Neural cell (in vitro differentiated cells): ENCODE measurements at regions not wholly inside any gene's neighbourhood (a gene's known extent, or its start where the extent isn't known, plus 50 kb on each side); places are given as distances from the start of the nearest gene placed in this dataset.

Source experiments
- H2AFZ ChIP-seq: fragments of 200-600, 300-800 bp; sonication (generic), shearing (Covaris generic); 2 replicates; pipeline ENCODE4 v1.6.0; 2014; ENCODE audit warnings: low read depth, mild to moderate bottlenecking, antibody characterized with exemption, low read length, moderate library complexity
- H3F3A ChIP-seq: fragments of 200-600 bp; shearing (Covaris generic); 2 replicates; pipeline ENCODE4 v1.6.1; 2016; ENCODE audit warnings: mild to moderate bottlenecking, moderate library complexity, mixed read lengths, antibody characterized with exemption, low read length; ENCODE audit not compliant: insufficient read depth, poor library complexity, severe bottlenecking
- H3K27ac ChIP-seq: fragments of 200-600, 300-800 bp; sonication (generic), shearing (Covaris generic); 2 replicates; pipeline ENCODE4 v1.5.1; 2014; ENCODE audit warnings: mild to moderate bottlenecking, low read length, moderate library complexity
- H3K27me3 ChIP-seq: fragments of 300-800, 200-600 bp; sonication (generic), shearing (Covaris generic); 2 replicates; pipeline ENCODE4 v1.6.0; 2014; ENCODE audit warnings: mild to moderate bottlenecking, low read depth, low read length, moderate library complexity; ENCODE audit not compliant: insufficient read depth
- H3K36me3 ChIP-seq: fragments of 300-800, 200-600 bp; sonication (generic), shearing (Covaris generic); 2 replicates; pipeline ENCODE4 v1.5.1; 2014; ENCODE audit warnings: mild to moderate bottlenecking, antibody characterized with exemption, low read length, moderate library complexity; ENCODE audit not compliant: insufficient read depth
- H3K4me2 ChIP-seq: fragments of 300-800, 200-600 bp; sonication (generic), shearing (Covaris generic); 2 replicates; pipeline ENCODE4 v1.6.0; 2014; ENCODE audit warnings: mild to moderate bottlenecking, low read length
- H3K4me3 ChIP-seq: fragments of 300-800, 200-600 bp; sonication (generic), shearing (Covaris generic); 2 replicates; pipeline ENCODE4 v1.5.1; 2014; ENCODE audit warnings: mild to moderate bottlenecking, low read length, moderate library complexity
- H3K79me2 ChIP-seq: fragments of 200-600 bp; shearing (Covaris generic); replicated peaks from 2 replicates; pipeline ENCODE4 v1.6.0; 2014; ENCODE audit warnings: mild to moderate bottlenecking, low read length, moderate library complexity; ENCODE audit not compliant: insufficient read depth
- H3K9ac ChIP-seq: fragments of 300-800, 200-600 bp; sonication (generic), shearing (Covaris generic); 2 replicates; pipeline ENCODE4 v1.6.1; 2016; ENCODE audit warnings: mild to moderate bottlenecking, low read length, mixed read lengths
- H3K9me2 ChIP-seq: fragments of 200-600 bp; shearing (Covaris generic); 2 replicates; pipeline ENCODE4 v1.6.1; 2016; ENCODE audit warnings: mild to moderate bottlenecking, low read length, mixed read lengths; ENCODE audit not compliant: insufficient read depth
- H3K9me3 ChIP-seq: fragments of 200-600, 300-800 bp; sonication (generic), shearing (Covaris generic); 2 replicates; pipeline ENCODE4 v1.6.1; 2016; ENCODE audit warnings: mild to moderate bottlenecking, mixed run types, low read length, moderate library complexity, mixed read lengths
- H4K20me1 ChIP-seq: fragments of 200-600 bp; shearing (Covaris generic); 2 replicates; pipeline ENCODE4 v1.6.1; 2016; ENCODE audit warnings: mild to moderate bottlenecking, mixed run types; ENCODE audit not compliant: insufficient read depth
- EP300 ChIP-seq: fragments of 450-650 bp; conservative IDR thresholded peaks from 2 replicates; pipeline ENCODE4 v1.6.1; 2014; ENCODE audit warnings: antibody characterized with exemption, mild to moderate bottlenecking, moderate library complexity; ENCODE audit not compliant: poor library complexity, severe bottlenecking
- EZH2 ChIP-seq: fragments of 200-600, 300-800 bp; shearing (Covaris generic), sonication (generic); IDR thresholded peaks from 2 replicates; pipeline ENCODE4 v1.6.1; 2014; ENCODE audit warnings: antibody characterized with exemption, low read length, borderline replicate concordance, mild to moderate bottlenecking; ENCODE audit not compliant: insufficient read depth, poor library complexity, severe bottlenecking
- MXI1 ChIP-seq: fragments of 450-650 bp; conservative IDR thresholded peaks from 2 replicates; pipeline ENCODE4 v1.6.1; 2014; ENCODE audit warnings: antibody characterized with exemption, mild to moderate bottlenecking; ENCODE audit not compliant: poor library complexity, severe bottlenecking
- POLR2AphosphoS5 ChIP-seq: IDR thresholded peaks from 2 replicates; pipeline ENCODE4 v1.6.1; 2012
- RAD21 ChIP-seq: fragments of 450-650 bp; conservative IDR thresholded peaks from 2 replicates; pipeline ENCODE4 v1.6.1; 2014; ENCODE audit warnings: antibody characterized with exemption, mild to moderate bottlenecking, moderate library complexity
- SMC3 ChIP-seq: fragments of 450-650 bp; conservative IDR thresholded peaks from 2 replicates; pipeline ENCODE4 v1.6.1; 2014; ENCODE audit warnings: antibody characterized with exemption, mild to moderate bottlenecking, moderate library complexity; ENCODE audit not compliant: poor library complexity
- TAF1 ChIP-seq: IDR thresholded peaks from 2 replicates; pipeline ENCODE4 v1.6.1; 2012; ENCODE audit warnings: low read depth
- TF ChIP-seq, protein P1 (sequence below): IDR thresholded peaks from 2 replicates; pipeline ENCODE4 v1.6.1; 2012; ENCODE audit warnings: borderline replicate concordance
- TF ChIP-seq, protein P2 (sequence below): fragments of 450-650 bp; IDR thresholded peaks from 2 replicates; pipeline ENCODE4 v1.5.1; 2014; ENCODE audit warnings: antibody characterized with exemption, mild to moderate bottlenecking, moderate library complexity; ENCODE audit not compliant: poor library complexity, severe bottlenecking

DNA sequence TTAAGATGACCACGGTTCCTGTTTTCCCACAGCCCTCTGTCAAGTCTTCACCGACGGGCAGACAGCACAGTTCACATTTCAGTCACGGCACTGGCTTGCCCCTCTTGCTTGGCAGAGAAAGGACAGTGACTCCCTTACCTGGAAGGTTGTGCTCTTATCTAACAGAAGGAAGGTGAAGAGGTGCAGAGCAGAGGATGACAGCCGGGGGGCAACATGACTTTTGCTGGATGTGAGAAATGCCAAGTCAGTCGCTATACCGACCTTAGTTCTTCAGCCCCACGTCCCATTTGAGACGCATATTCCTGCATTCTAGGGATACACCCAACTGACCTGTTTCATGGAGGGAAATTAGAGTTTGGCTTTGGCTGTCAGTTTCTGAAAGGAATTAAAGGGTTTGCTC is 492.3 kb downstream of the NPIPA7 start:
- no peak overlapping the region for H3K27ac ChIP-seq
- no peak overlapping the region for H3K4me3 ChIP-seq
- no peaks in the 10 kb centered on the region for H3F3A ChIP-seq
- no peaks in the 10 kb centered on the region for H3K36me3 ChIP-seq
- no peaks in the 10 kb centered on the region for H3K9me2 ChIP-seq
- no peak overlapping the region for H3K4me2 ChIP-seq
- no peaks in the 10 kb centered on the region for H3K27me3 ChIP-seq
- no peaks in the 10 kb centered on the region for H4K20me1 ChIP-seq
- H3K9me3 ChIP-seq: no peaks in the 10 kb centered on the region
- TF ChIP-seq, protein P1, sequence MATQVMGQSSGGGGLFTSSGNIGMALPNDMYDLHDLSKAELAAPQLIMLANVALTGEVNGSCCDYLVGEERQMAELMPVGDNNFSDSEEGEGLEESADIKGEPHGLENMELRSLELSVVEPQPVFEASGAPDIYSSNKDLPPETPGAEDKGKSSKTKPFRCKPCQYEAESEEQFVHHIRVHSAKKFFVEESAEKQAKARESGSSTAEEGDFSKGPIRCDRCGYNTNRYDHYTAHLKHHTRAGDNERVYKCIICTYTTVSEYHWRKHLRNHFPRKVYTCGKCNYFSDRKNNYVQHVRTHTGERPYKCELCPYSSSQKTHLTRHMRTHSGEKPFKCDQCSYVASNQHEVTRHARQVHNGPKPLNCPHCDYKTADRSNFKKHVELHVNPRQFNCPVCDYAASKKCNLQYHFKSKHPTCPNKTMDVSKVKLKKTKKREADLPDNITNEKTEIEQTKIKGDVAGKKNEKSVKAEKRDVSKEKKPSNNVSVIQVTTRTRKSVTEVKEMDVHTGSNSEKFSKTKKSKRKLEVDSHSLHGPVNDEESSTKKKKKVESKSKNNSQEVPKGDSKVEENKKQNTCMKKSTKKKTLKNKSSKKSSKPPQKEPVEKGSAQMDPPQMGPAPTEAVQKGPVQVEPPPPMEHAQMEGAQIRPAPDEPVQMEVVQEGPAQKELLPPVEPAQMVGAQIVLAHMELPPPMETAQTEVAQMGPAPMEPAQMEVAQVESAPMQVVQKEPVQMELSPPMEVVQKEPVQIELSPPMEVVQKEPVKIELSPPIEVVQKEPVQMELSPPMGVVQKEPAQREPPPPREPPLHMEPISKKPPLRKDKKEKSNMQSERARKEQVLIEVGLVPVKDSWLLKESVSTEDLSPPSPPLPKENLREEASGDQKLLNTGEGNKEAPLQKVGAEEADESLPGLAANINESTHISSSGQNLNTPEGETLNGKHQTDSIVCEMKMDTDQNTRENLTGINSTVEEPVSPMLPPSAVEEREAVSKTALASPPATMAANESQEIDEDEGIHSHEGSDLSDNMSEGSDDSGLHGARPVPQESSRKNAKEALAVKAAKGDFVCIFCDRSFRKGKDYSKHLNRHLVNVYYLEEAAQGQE: no peak
- TF ChIP-seq SMC3: peak; percentile 48
- no peak for TF ChIP-seq EZH2
- TF ChIP-seq EP300: no peak
- no peak for TF ChIP-seq POLR2AphosphoS5
- no peak for TF ChIP-seq MXI1
- TF ChIP-seq, protein P2, sequence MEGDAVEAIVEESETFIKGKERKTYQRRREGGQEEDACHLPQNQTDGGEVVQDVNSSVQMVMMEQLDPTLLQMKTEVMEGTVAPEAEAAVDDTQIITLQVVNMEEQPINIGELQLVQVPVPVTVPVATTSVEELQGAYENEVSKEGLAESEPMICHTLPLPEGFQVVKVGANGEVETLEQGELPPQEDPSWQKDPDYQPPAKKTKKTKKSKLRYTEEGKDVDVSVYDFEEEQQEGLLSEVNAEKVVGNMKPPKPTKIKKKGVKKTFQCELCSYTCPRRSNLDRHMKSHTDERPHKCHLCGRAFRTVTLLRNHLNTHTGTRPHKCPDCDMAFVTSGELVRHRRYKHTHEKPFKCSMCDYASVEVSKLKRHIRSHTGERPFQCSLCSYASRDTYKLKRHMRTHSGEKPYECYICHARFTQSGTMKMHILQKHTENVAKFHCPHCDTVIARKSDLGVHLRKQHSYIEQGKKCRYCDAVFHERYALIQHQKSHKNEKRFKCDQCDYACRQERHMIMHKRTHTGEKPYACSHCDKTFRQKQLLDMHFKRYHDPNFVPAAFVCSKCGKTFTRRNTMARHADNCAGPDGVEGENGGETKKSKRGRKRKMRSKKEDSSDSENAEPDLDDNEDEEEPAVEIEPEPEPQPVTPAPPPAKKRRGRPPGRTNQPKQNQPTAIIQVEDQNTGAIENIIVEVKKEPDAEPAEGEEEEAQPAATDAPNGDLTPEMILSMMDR: peak; percentile 50
- peak; percentile 50 for TF ChIP-seq RAD21
- no peak for TF ChIP-seq TAF1
- H3K79me2 ChIP-seq: no peaks in the 10 kb centered on the region
- H3K9ac ChIP-seq: no peak overlapping the region
- H2AFZ ChIP-seq: no peak overlapping the region

DNA sequence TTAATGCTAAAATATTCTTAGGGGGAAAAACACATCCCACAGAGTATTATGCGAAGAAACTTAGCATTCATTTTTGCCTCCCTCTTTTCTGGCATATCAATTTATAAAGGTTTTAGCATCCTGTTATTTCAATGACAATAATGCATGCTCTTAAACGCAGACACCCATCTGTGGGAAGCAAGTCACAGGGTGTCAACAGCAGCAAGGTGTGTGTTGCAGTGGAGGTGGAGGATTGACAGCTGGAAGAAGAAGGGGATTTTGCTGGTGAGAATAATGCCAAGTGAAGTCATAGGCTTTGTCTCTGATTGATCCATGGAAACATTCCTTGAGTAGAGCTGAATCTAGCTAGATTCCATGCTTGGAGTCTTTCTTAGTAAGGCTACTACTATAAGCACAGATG is 498.1 kb downstream of the NPIPA7 start:
- Histone ChIP-seq H3K36me3 (no peaks in the 10 kb centered on the region), H3K79me2 (no peaks in the 10 kb centered on the region), H3K9me2 (no peaks in the 10 kb centered on the region), H2AFZ (peak overlapping the region; percentile 10), H4K20me1 (no peaks in the 10 kb centered on the region), H3K27me3 (no peaks in the 10 kb centered on the region), H3K9me3 (no peaks in the 10 kb centered on the region), H3K4me3 (no peak overlapping the region), H3K27ac (peak overlapping the region; percentile 61), H3F3A (no peaks in the 10 kb centered on the region), H3K9ac (peak overlapping the region; percentile 4), H3K4me2 (peak overlapping the region; percentile 10)
- TF ChIP-seq, protein P1: peak; percentile 58
- no peak for TF ChIP-seq MXI1
- TF ChIP-seq EZH2: no peak
- TF ChIP-seq POLR2AphosphoS5: peak; percentile 32
- TF ChIP-seq RAD21: no peak
- peak; percentile 14 for TF ChIP-seq EP300
- TF ChIP-seq TAF1: no peak
- TF ChIP-seq, protein P2: no peak
- no peak for TF ChIP-seq SMC3
